EH (cell line): ENCODE measurements at regions not wholly inside any gene's neighbourhood (a gene's known extent, or its start where the extent isn't known, plus 50 kb on each side); places are given as distances from the start of the nearest gene placed in this dataset.

Source experiments
- DNase-seq: peaks from one replicate; pipeline ENCODE4 v3.0.0-alpha.2; 2015; ENCODE audit warnings: low read depth

DNA sequence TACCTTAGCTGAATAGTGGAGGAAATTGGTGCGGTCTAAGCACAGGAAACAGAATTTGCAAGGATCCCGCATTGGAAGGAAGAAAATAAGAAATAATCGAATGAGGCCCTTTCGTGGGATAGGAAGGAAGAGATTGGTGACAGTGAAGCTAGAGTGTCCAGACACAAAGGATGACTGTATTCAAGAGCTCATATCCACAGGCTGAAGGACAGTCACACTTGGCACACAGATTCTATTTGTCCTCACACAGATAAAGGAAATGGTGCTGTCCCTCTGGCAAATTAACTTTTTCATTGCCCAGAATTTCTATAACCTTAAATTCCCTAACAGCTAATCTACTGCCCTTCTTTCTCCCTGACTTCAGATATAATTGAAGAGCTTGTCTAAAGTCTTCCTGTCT, 2188.9 kb upstream of the TENM3 start:
- DNase-seq, result no peak

DNA sequence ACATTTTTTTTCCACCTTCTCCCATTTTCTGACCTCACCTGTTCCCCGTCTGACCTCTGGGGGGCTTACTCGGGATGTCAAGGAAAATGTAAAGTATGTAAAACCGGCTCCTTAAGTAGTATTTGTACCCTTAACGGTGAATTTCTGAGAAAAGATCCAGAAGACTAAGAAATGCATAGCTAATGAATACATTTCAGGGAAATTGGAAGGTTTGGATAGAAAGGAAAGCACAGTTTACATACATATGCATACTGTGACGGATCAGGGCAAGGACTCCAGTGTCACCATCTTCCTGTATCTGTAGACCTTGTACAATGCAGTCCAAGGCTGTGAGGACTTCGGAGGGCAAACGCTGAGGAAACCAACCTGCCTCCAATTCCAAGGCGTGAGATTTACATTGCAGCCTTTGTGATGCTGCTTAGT, 2185.9 kb upstream of the TENM3 start:
- no peak for DNase-seq

DNA sequence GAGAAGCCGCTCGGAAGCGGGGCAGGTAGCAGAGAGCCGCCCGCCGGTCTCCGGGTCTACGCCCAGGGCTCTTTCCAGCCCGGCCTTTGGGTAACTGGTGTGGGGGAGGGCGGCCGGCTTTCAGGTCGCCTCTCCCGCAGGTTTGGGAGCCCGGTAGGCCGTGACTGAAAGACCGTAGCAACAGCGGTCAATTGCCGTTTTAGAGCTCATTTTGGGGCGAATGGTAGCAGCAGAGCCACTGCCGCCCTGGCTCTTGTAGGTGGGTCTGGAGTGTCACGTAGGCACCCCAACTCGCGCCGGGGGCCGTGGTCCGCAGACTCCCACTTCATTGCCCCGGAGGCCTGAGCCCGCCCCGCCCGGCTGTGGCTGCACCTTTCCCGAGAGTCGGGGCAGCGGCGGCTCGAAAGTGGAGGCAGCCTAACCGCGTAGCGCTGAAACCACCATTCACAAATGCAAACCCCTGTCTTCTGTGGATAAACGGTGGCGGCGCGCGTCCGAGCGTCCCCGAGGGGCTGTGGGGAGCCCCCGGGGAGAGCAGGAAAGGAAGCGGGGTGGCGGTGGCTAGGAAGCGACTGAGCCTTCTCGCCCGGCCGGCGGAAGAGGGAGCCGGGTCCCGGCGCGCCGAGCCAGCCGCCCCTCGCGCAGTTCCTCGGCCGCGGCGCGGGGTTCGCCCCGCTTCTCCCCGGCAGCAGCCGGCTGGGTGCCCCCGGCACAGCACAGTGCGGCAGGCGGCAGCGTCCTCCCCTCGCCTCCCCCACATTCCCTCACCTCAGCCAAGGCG, 2185.1 kb upstream of the TENM3 start:
- peak; percentile 2 for DNase-seq

DNA sequence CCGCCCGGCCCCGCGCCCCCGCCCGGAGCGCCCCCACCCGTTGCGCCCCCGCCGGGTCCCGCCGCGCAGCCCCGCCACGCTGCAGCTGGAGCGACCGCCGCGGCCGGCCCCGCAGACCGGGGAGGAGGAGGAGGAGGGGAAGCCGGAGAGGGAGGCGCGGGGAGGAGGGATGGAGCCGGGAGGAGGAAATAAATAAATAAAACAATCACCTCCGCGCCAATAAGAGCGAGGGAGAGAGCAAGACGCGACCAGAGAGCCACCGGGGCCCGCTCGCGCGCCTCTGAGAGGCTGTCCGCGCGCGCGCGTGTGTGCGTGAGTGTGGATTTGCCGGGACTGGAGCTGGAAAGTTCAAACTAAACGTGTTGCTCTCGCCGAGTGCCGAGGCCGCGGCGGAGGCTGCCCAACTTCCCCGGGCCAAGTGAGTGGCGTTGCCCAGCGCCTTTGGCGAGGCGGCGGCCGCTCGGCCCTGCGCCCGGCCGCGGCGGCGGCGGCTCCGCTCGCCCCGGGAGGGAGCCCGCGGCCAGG, 2184.4 kb upstream of the TENM3 start:
- peak; percentile 19 for DNase-seq

DNA sequence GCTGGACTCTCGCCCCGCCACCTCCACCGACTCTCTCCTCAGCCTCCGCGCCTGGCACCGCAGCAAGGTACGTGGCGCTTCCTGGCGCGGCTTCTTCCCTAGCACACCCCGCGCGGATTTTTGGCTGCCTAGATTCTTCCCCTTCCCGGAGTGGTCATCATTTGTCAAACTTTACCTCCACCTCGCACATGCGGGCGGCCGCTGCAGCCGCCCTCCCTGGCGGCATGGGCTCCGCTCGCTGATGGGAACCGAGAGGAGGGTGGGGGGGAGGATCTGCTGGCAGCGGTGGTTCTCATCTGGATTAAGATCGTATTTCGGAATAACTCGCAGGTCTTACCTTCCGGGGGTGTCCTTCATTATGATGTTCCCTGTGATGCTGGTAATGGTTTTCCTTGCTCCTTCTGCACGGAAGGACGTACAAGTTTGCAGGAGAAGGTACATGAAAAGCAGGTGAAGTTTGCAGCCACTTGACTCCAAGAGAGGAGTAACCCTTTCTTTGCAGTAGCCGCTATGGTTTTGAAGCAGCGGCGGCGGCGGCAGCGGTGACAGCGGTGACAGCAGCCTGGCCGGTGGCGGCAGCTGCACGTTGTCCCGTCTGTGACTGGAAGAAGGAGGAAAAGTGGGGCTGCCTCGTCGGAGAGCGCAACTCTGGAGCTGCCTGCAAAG, 2183.9 kb upstream of the TENM3 start:
- no peak for DNase-seq

DNA sequence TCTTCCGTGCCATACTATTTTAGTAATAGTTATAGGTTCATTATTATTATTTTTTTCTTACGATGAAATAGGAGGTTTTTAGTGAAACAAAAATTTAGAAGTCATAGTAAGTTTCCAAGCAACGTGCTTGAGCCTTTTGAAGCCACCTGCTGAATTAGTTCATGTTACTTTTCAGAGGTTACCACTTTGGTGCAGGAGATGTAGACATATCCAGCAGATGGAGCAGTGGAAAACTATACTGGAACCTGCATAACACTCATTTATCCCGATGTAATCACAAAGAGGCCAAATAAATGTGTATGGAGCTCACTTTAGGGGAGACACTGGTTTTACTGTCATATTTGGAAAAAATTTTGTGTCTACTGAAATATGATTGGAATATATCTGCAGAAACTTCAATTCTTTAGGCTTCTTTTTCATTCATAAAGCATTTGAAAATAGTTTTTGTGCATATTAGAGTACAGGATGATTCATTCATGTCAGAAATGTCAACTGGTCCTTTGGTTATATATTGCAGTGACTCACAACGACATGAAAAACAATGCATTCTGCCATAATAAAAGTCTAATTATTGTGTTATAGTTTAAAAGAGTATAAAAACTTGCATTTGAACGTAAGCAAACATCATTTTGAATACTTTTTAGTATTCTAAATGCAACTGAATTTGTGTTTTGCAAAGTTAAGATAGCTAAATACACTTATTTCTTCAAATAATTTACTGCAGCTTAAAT, 2182.9 kb upstream of the TENM3 start:
- no peak for DNase-seq

DNA sequence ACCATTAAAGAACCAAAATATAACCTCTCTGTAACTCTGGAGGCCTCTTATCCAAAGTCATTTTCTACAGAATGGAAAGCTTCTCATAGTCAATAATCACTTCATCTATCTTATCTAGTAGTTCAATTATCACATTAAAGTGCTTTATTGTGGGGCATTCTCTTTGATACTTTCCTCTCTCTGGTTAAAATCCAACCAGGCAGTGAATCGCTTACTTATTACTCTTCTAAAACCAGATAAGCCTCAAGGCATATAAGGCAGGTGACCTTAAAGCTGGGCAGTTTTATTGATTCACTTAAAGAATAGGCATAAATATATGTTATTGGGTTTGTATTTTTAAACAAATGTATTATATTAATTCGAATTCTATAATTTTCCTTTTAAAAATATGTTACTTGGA, 2162.1 kb upstream of the TENM3 start:
- DNase-seq, result no peak

DNA sequence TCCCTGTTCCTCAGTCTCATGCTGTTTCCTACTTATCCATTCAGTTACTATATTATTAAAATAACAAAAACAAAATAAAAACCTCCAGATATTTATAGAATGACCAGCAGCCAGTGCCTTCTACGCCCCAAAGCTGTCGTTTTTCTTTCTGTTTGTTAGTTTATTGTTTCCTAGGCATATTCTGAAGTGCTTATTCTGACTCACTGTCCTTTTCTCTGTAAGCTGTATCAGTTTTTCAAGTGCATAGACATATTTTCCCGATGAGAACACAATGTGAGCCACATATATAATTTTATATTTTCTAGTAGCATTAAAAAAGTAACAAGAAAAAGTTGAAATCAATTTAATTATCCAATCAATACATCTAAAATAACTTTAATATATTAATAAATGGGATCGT, 2158.6 kb upstream of the TENM3 start:
- DNase-seq, result no peak

DNA sequence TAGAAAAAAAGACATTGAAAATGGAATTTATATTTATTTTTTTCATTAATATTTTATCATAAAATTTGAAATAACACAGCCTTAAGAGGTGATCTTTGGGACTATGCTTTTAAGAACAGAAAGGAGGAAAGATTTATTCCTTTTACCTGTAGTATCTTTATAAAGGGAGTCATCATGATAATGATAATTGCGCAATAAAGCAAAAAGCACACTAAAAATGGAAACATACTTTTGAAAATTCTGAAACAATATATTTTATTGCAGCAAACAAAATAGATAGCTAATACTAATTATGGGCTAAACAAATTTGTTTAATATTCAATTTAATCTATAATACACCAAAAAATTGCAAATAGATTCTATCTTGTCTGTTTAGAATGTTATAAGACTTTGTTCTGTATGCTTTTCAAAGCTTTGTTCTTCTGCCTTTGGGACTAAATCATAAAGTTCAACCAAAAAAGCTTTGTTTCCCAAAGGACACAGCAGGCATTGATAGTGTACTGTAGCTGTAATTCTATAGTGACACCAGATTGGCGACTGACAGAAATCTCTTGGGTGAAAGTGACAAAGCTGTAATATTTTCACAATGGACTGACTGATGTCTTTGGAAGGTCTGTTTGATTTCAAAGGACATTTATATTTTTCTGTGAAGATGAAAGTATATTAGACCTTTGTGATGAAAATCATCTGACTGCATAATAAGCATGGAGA, 2156.6 kb upstream of the TENM3 start:
- no peak for DNase-seq

DNA sequence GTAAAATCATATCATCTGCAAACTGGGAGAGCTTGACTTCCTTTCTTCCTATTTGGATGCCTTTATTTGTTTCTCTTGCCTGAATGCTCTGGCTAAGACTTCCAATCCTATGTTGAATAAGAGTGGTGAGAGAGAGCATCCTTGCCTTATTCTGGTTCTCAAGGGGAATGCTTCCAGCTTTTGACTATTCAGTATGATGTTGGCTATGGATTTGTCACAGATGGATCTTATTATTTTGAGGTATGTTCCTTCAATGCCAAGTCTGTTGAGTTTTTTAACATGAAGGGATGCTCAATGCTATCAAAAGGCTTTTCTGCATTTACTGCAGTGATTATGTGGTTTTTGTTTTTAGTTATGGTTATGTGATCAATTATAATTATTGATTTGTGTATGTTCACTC, 2144.6 kb upstream of the TENM3 start:
- DNase-seq, result no peak

DNA sequence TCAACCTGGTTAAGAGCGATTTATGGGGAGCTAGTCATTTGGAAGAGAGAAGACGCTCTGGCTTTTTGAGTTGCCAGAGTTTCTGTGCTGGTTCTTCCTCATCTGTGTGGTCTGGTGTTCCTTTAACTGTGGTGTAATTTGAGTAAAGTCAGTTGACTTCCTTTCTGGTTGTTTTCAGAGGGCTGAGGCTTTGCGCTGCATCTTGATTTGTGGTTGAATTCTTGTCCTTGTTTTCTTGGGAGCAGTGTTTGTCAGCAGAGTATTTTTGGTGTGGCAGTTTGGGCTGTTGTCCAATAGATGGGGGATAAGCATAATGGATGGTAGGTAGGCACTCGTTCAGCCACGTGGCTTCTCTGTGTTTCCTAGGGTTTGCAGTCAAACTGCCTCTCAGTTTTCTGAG, 2143.2 kb upstream of the TENM3 start:
- no peak for DNase-seq

DNA sequence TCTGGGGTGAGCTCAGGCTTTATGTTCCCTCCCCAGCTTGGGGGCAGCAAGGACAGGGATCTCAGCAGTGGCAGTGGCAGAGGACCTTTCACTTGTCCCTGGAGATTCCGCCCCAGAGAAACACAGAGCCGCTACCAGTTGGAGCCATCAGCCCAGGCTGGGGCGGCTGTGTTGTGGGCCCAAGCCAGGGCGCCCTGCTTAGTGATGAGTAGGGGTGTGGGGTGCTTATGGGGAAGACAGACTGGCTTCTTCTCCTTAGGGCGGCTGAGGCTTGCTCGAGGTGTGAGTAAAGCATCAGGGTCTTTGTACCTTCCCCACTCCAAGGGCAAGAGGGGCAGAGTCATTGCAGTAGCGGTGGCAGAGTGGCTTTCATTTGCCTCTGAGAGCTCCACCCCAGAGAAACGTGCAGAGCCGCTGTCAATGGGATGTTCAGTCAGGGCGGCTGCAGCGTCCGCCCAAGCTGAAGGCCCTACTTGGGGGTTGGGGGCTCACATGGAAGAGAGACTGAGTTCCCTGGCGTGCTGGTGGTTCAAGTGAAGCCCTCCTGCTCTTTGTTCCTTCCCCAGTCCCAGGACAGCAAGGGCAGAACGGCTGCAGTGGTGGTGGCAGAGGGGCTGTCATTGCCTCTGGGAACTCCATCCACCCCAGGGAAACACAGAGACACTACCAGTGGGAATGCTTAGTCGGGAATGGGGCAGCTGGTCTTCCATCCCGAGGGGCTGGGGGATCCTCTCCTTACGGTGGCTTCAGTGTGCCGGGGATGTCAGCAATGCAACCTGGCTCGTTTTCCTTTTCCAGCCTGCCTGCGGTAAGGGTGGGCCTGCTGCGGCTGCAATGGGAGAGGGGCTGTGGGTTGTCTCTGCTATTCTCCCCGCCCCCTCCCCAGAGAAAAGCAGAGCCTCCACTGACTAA, 2142.5 kb upstream of the TENM3 start:
- DNase-seq, result no peak

DNA sequence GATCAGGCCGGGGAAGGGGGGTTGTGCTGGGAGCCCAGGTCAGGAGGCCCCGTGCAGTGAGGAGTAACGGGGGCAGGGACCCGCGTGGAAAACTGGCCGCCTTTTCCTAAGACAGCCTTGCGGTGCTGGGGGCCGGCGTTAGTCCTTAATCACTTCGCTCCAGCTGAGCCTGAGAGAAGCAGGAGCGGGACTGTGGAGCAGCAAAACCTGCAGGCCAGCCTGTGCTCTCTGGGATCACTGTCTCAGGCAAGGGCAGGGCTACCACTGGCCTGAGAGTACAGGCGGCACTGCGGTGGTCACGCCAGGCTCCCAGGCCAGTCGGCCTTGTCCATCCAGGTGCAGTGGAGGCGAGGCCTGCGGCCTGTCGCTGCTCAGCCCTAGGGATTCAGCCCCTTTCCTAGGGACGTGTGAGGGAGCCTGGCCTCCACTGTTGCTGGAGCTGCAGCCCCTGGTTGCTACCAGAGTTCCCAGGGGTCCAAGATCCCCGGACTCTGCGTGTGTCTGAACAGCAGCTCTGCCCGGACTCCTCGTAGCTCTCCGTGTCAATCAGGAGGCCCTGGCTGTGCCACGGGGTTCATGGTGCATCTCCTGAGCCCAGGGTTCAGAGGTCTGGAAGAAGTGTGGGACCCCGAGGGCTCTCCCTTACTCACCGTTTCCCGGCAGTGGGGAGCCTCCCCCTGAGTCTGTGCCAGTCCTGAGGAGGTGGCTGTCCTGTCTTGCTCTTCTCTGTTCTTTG, 2141.7 kb upstream of the TENM3 start:
- no peak for DNase-seq

DNA sequence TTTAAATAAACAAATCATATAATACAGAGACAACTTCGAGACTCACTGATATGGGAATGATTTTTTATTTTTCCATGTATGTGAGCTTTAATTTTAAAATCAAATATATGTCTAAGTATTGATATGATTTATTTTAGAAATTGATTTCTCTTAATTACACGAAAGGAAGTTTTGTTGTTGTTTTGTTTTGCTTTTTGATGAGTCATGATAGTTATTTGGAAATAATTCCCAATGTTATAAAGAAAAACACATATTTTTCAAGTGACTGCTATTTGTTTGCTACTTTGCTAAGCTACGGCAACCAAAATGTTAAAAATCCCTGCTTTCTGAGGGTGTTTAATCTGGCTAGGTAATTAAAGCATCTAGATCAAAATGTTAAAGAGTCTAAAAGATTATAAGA, 2139.4 kb upstream of the TENM3 start:
- DNase-seq, result no peak

DNA sequence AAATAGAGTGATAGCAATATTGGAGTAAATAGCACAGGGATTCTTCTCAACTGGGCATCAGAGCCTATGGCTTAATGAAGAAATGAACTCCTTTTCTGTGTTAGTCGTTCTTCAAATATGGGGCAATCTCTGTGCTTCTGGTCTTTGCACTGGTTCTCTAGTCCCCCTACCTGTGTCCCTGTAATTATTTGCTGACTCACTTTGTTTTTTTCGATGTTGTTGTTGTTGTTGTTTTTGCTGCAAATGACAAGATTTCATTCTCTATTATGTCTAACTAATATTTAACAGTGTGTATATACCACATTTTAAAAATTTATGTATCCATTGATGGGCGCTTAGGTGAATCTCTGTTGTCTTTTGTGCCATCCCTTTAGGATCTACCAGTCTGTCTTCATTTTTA, 2137.8 kb upstream of the TENM3 start:
- DNase-seq, result no peak

DNA sequence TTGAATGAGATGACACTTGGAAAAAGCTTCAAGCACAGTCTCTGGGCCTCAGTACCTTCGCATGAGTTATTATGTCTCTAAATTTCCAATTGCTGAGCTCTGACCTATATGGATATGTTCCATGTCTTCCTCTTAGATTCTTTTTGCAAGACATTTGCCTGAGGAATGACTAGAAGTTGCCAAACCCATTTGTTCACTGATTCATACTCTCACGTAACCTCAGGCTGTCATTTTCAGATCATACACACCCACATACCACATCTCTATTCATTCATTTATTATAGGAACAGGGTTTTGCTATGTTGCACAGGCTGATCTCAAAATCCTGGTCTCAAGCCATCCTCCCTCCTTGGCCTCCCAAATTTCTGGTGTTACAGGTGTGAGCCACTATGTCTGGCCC, 2137.1 kb upstream of the TENM3 start:
- no peak for DNase-seq

DNA sequence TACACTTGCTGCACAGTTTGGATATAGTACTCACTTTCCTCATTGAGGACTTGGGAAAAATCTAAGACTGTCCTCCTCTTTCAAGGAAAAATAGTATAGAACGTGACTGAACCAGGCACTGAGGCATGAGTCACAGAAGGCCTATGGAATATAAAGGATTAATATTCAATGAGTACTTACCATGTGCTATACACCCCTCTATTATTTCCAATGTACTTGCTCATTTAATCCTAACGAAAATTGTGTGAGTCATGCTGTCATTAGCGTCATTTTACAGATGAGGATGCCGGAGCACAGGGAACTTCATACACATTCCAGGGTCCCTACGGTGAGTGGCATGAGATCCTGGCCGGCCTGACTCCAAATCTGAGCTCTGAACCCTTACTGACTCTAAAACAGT, 2136.2 kb upstream of the TENM3 start:
- DNase-seq, result no peak

DNA sequence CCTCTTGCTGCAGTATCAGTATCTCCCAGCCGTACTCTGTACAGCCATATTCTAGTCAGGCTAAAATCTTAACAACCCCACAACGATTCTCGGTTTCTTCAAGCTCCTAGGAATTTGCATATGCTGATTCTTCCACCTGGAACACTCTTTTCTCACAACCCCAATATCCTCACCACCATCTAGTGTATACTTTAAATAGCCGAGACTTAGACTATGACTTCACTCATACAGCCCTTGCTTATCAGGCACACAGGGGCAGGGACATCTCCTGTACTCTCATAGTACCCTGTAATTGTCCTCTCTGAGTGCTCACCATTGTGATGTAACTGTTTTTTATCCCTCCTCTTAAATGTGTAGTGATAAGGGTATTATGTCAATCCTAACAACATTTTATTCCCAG, 2126.4 kb upstream of the TENM3 start:
- DNase-seq, result no peak

DNA sequence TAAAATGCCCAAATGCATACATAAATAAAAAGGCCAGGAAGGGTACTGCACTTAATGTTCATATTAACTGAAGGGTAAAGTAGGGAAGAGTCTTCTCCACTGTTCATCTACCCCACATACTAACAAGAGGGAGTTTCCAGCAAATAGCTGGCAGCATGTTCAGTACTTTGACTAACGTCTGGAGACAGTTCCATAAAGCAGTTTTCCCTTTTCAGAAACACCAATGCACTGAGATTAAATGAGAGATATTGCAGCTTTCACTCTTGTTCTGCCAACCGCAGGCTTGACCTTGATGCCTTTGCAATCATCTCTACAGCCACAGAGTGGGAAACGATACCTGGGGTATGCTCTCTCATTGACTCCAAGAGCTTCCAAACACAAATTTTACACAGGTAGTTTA, 2123.1 kb upstream of the TENM3 start:
- DNase-seq, result no peak

DNA sequence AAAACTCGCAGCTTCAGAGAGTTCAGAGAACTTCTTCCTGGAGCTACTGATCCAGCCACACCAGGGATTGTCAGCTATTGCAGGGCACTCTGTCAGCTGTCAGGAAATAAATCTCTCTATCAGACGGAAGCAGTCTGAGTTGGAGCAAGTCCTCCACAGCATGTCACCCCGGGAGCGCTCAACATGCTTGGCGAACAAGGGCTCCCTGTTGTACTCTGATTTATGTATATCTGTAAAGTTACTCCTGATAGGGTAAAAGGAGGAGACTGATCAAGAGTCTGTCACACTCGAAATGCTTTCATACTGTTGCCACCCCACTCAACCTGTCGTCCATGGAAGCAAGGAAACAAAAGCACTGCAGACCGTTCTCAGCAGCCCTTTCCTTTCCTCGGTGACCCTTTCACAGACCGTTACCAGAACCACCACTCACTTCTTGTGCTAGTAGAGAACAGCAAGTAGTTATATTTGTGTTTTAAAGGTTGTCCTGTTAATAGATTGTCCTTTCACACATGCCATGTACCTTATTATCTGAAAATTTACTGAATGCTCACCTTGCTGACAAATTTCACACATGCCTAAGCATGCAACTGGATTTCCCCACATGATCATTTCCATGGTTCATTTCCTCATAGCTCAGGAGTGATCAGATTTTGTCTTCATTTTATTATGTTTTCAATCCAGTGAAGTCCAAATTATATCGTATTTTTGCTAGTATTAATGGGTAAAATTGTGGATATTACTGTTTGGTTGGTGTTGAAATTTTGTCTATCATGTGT, 2108.9 kb upstream of the TENM3 start:
- no peak for DNase-seq
